SK-N-SH (cell line): ENCODE measurements at regions not wholly inside any gene's neighbourhood (a gene's known extent, or its start where the extent isn't known, plus 50 kb on each side); places are given as distances from the start of the nearest gene placed in this dataset.

Experiments
- CHD2 ChIP-seq: fragments of 150-350 bp; IDR thresholded peaks from 2 replicates; pipeline ENCODE4 v1.6.1; 2018; ENCODE audit warnings: low read length; ENCODE audit not compliant: partially characterized antibody
- EP300 ChIP-seq, 2 experiments: IDR thresholded peaks; 2 replicates each; pipeline versions ENCODE4 v1.4.0 to v1.6.1; 2012; ENCODE audit warnings: borderline replicate concordance in 1 of 2, low read depth in 1 of 2, low read length in 1 of 2
- FOSL2 ChIP-seq: IDR thresholded peaks from 2 replicates; pipeline ENCODE4 v1.4.0; 2012; ENCODE audit warnings: low read depth, mild to moderate bottlenecking, moderate library complexity, borderline replicate concordance
- MAX ChIP-seq: IDR thresholded peaks from 2 replicates; pipeline ENCODE4 v1.4.0; 2012; ENCODE audit warnings: low read depth
- RAD21 ChIP-seq: IDR thresholded peaks from 2 replicates; pipeline ENCODE4 v1.6.1; 2012; ENCODE audit warnings: mild to moderate bottlenecking, low read length
- REST ChIP-seq: IDR thresholded peaks from 2 replicates; pipeline ENCODE4 v1.6.1; 2012; ENCODE audit warnings: mild to moderate bottlenecking, low read depth, low read length, moderate library complexity
- SMC3 ChIP-seq: IDR thresholded peaks from 2 replicates; pipeline ENCODE4 v1.6.1; 2012; ENCODE audit warnings: low read depth, low read length, improper control_type of control experiment
- TF ChIP-seq, protein P1 (sequence below): fragments of 200-600 bp; sonication (generic); IDR thresholded peaks from 2 replicates; pipeline ENCODE4 v1.6.1; 2017; ENCODE audit warnings: antibody characterized with exemption, mild to moderate bottlenecking, moderate library complexity
- TF ChIP-seq, protein P2 (sequence below): fragments of 150-350 bp; IDR thresholded peaks from 2 replicates; pipeline ENCODE4 v1.6.1; 2017; ENCODE audit warnings: antibody characterized with exemption, low read length, low read depth, borderline replicate concordance

DNA sequence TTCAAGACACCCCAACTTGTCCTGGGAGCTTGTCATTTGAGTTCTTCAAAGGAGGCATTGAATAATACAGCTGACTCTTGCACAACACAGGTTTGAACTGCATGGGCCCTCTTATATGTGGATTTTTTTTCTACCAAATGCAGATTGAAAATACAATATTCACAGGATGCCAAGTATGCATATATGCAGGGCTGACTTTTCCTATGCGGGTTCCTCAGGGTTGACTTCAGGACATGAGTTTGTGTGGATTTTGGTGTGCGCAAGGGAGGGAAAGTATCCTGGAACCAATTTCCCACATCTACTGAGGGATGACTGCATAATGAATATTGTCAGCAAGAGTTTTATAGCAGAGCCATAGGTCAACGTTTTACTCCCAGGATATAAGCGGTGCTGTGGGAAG lies 70.0 kb upstream of the RALY start:
- TF ChIP-seq RAD21 (no peak), SMC3 (no peak), MAX (no peak), CHD2 (no peak), FOSL2 (no peak), EP300 (IDR thresholded peaks at IDR 0.05; ENCODE audit: borderline replicate concordance in 1 of 2, low read depth in 1 of 2, low read length in 1 of 2) (no peak), REST (no peak)
- TF ChIP-seq, protein P1, sequence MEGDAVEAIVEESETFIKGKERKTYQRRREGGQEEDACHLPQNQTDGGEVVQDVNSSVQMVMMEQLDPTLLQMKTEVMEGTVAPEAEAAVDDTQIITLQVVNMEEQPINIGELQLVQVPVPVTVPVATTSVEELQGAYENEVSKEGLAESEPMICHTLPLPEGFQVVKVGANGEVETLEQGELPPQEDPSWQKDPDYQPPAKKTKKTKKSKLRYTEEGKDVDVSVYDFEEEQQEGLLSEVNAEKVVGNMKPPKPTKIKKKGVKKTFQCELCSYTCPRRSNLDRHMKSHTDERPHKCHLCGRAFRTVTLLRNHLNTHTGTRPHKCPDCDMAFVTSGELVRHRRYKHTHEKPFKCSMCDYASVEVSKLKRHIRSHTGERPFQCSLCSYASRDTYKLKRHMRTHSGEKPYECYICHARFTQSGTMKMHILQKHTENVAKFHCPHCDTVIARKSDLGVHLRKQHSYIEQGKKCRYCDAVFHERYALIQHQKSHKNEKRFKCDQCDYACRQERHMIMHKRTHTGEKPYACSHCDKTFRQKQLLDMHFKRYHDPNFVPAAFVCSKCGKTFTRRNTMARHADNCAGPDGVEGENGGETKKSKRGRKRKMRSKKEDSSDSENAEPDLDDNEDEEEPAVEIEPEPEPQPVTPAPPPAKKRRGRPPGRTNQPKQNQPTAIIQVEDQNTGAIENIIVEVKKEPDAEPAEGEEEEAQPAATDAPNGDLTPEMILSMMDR = no peak
- TF ChIP-seq, protein P2, sequence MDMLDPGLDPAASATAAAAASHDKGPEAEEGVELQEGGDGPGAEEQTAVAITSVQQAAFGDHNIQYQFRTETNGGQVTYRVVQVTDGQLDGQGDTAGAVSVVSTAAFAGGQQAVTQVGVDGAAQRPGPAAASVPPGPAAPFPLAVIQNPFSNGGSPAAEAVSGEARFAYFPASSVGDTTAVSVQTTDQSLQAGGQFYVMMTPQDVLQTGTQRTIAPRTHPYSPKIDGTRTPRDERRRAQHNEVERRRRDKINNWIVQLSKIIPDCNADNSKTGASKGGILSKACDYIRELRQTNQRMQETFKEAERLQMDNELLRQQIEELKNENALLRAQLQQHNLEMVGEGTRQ = no peak
